ENCODE measurements at regions not wholly inside any gene's neighbourhood (a gene's known extent, or its start where the extent isn't known, plus 50 kb on each side); places are given as distances from the start of the nearest gene placed in this dataset.
"Not testable (repeated sequence)": the region's sequence is repeated elsewhere in the genome, so short reads cannot be mapped to it uniquely, and the experiment has no call there.

GRCh38 chr15:38992506-38992905, 427.9 kb upstream of the RASGRP1 start:
- no peak for DNase-seq

GRCh38 chr15:38992930-38993329, 428.3 kb upstream of the RASGRP1 start:
- DNase-seq = no peak

- no peak for DNase-seq
Observed at GRCh38 chr15:38994310-38994709, 429.7 kb upstream of the RASGRP1 start.

GRCh38 chr15:38996111-38996631, 431.6 kb upstream of the RASGRP1 start:
- DNase-seq = no peak

GRCh38 chr15:38997841-38998240, 433.2 kb upstream of the RASGRP1 start:
- no peak for DNase-seq

GRCh38 chr15:39000008-39000734, 435.6 kb upstream of the RASGRP1 start:
- DNase-seq = no peak

GRCh38 chr15:39009740-39010139, 445.1 kb upstream of the RASGRP1 start:
- no peak for DNase-seq

- DNase-seq = not testable (repeated sequence)
Observed at GRCh38 chr15:39011066-39011465, 446.5 kb upstream of the RASGRP1 start.

- no peak for DNase-seq
Observed at GRCh38 chr15:39013262-39013661, 448.6 kb upstream of the RASGRP1 start.

GRCh38 chr15:39014682-39015081, 450.1 kb upstream of the RASGRP1 start:
- DNase-seq = no peak

- no peak for DNase-seq
Observed at GRCh38 chr15:39016706-39017105, 452.1 kb upstream of the RASGRP1 start.

GRCh38 chr15:39018966-39019365, 454.4 kb upstream of the RASGRP1 start:
- no peak for DNase-seq

GRCh38 chr15:39021341-39021740, 456.7 kb upstream of the RASGRP1 start:
- no peak for DNase-seq

- DNase-seq = peak; percentile 34
Observed at GRCh38 chr15:39022532-39023305, 458.1 kb upstream of the RASGRP1 start.

GRCh38 chr15:39025321-39025720, 460.7 kb upstream of the RASGRP1 start:
- no peak for DNase-seq

GRCh38 chr15:39025881-39026280, 461.3 kb upstream of the RASGRP1 start:
- no peak for DNase-seq

GRCh38 chr15:39028069-39028468, 463.5 kb upstream of the RASGRP1 start:
- DNase-seq = no peak

- DNase-seq = no peak
Observed at GRCh38 chr15:39029741-39030140, 465.1 kb upstream of the RASGRP1 start.

- DNase-seq = no peak
Observed at GRCh38 chr15:39030291-39031070, 465.9 kb upstream of the RASGRP1 start.

GRCh38 chr15:39031596-39031995, 467.0 kb upstream of the RASGRP1 start:
- no peak for DNase-seq

GRCh38 chr15:39034816-39035215, 470.2 kb upstream of the RASGRP1 start:
- DNase-seq = no peak

GRCh38 chr15:39037611-39038010, 473.0 kb upstream of the RASGRP1 start:
- not testable (repeated sequence) for DNase-seq

- DNase-seq = no peak
Observed at GRCh38 chr15:39040861-39041260, 476.2 kb upstream of the RASGRP1 start.
